ENCODE measurements at regions not wholly inside any gene's neighbourhood (a gene's known extent, or its start where the extent isn't known, plus 50 kb on each side); places are given as distances from the start of the nearest gene placed in this dataset.
"Not testable (repeated sequence)": the region's sequence is repeated elsewhere in the genome, so short reads cannot be mapped to it uniquely, and the experiment has no call there.

GRCh38 chr17:21517538-21518293 lies 141.6 kb downstream of the KCNJ12 start:
- no peak for DNase-seq

DNA sequence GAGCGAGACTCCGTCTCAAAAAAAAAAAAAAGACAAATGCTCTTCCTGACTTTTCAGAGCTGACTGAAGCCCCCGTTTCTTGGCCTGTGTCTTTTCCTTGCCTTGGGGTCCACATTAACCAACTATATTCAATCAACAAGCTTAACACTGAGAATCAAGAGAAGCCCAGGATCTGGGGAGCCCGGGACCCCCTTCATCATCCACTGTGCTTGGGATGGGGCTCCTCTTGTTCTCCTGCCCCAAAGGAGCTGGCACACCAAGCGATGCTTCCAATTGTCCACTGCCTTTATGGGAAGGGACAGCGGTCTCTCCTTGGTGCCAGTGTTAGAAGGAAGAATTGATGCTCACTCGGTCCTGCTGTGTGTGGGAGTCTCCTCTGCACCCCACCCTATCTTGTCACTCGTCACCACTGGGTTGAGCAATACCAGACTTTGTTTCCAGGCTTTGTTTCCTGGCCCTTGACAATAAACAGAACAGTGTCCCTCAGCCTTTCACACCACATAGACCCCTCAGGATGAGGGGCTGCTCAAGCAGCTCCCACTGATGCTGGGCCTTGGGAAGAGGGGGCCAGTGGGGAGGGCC lies 146.7 kb downstream of the KCNJ12 start:
- no peak for DNase-seq

GRCh38 chr17:21523497-21524210 lies 147.5 kb downstream of the KCNJ12 start:
- peak; percentile 63 for DNase-seq

DNA sequence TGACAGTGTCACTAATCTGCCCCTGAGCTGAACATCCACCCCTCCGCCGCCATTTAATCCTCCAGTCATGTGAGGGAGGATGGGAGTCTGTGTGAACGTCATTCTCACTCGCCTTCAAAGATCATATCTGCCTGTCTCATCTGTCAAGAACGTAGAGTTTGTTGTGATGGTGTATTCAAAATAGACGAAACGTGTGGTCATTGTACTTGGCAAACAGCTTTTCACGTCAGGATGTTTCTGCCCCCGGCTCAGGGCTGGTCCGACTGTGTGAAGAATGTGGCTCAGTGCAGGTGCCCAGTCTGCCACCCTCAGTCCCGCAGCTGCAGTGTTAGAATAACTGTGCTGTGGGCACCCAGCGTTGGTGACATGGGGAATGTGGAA lies 148.0 kb downstream of the KCNJ12 start:
- peak; percentile 53 for DNase-seq

DNA sequence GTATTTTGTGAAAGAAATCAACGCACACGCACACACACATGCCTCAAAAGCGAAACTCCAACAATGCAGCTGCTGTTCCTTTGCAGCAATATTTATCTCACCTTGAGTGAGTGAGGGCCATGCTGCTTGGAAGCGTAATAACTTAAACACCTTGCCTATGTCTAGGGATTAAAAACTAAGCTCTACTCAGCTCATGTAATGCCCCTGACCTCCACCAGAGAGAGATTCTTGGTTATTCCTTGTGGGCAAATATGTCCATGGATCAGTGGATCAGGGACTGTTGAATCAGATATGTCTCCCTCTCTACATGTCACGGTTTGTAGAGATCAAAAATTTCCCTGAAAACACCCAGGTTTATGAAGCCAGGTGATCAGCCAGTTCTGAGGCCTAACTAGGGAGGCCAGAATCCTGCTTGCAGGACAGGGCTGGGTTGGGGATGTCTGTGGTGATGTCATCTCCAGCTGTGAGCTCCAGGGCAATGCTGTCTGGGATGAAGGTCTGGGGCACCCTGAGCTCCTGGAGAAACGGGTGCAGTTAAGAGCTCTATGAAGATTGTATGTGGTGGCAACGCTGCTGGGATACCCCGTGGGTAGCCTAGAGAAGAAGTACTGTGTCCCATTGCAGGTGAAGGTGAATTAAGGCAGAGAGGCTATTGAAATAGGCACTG lies 149.4 kb downstream of the KCNJ12 start:
- DNase-seq, result no peak

DNA sequence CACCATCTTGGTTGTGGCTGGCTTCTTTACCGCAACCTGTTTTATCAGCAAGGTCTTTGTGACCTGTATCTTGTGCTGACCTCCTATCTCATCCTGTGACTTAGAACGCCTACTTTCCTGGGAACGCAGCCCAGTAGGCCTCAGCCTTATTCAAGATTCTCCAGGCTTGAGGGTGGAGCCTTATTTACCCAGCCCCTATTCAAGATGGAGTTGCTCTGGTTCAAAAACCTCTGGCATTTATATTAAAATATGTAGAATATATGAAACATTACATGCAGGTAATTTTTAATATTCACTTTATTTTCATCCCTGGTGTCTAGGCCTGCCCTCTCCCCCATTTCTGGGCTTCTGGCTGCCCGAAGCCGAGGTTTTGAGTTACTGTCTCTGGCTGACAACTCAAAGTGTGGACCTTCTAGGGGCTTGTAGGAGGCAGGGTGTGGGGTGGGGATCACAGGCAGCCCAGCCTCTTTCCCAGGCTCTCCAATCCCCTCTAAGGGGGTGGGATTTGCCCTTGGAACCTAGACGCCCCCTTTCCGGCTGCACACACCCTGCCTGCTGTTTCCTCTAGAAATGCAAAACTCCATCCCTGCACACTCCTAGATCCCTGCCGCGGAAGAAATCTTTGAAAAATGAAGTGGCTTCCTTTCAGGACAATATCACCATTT lies 152.0 kb downstream of the KCNJ12 start:
- DNase-seq, result peak; percentile 33

DNA sequence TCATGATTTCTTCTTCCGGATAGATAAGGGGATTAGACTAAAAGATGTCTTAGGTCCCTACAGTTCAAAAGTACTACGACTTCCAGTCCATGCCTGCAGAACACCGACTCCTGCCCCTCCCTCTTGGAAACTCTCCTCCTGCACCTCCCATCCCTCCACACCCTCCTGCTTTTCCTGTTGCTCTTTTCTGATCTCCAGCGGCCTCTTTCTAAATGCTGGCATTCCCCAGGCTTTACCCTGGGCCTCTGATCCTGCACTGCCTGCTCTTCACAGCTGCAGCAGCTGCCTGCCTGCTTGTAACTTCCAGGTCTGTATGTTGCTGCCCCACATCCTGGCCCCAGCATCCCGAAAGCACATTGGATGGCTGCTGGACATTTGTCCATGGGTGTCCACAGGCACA lies 154.2 kb downstream of the KCNJ12 start:
- peak; percentile 52 for DNase-seq

DNA sequence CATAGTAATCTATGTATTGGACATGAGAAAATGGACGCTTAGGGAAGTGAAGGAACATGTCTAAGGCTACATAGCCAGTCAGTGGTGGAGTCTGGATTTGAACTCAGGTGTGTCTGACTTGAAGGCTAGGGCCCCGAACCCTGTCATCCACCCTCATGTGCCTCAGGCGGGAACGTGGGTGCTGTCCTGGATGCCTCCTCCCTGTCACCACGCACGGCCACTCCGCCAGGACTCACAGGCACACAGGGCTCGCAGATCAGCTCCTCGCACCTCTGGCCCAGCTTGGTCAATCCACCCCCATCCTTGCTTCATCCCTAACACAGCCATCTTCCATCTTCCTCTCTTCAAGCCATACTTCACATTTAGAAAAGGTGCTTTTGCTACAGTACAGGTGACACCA lies 154.7 kb downstream of the KCNJ12 start:
- DNase-seq, result no peak

GRCh38 chr17:21532763-21533385 lies 156.7 kb downstream of the KCNJ12 start:
- DNase-seq, result no peak

DNA sequence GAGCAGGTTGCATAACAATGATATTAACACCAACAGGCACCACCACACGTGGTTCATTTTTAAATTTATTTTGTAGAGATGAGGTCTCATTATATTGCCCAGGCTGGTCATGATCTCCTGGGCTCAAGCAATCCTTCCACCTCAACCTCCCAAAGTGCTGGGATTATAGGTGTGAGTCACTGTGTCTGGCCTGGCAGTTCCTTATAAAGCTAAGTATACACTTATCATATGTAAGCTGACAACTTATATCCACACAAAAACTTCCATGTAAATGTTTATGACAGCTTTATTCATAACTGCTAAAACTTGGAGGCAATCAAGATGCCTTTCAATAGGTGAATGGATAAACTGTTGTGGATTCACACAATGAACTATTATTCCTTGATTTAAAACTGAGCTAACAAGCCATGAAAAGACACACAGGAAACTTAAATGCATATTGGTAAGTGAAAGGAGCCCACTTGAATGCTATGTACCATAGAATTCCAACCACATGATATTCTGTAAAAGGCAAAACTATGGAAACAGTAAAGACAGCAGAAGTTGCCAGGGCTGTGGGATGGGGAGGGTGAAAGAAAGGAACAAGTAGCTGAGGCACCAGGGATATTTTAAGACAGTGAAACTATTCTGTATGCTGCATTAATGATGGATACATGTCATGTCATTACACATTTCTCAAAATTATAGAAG lies 156.5 kb upstream of the KCNJ18 start:
- no peak for DNase-seq

DNA sequence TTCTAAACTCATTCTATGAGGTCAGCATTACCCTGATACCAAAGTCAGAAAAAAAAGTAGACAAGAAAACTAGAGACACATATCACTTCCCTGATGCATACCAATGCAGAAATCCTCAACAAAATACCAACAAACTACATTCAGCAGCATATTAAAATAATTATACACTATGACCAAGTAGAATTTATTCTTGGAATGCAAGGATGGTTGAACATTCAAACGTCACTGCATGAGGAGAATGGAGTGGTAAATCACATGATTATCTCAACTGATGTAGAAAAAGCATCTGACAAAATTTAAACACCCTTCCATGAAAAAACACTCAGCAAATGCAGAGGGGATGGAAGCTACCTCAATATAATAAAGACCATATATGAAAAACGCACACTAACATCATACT lies 155.0 kb upstream of the KCNJ18 start:
- no peak for DNase-seq

DNA sequence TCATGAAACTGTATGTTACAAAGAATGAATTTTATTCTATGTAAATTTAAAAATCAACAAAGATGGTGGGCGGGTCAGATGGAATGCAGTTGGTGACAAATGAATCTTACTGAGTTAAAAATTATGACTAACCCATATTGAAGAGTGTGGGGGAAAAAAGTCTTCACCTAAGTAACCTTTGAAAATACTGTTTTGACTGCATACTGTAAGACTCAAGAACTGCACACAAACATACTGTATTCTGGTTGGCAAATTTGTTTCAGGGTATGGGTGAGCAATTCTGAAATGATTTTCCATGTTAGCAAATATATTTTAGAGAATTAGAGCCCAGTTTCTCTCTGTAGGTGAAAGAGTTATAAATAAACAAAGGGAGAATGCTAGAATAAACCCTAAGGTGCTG lies 153.7 kb upstream of the KCNJ18 start:
- no peak for DNase-seq

- no peak for DNase-seq
Measured at GRCh38 chr17:21539146-21539545, 153.2 kb upstream of the KCNJ18 start.

DNA sequence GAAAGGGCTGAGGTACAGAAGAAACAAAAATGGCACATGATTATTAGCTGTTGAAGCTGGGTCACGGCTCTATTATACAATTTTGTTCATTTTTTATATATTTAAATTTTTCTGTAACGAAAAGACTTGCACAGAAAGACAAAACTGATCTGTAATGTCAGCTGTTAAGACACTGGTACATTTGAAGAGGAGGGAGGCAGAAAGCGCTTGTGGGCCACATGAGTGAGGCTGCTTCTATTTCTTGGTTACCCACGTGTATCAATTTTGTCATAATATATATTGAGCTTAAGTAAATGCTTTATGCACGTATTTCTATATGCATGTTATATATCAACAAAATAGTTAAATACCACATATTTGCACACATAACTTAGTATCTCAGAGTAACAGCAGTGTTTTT lies 151.8 kb upstream of the KCNJ18 start:
- no peak for DNase-seq

DNA sequence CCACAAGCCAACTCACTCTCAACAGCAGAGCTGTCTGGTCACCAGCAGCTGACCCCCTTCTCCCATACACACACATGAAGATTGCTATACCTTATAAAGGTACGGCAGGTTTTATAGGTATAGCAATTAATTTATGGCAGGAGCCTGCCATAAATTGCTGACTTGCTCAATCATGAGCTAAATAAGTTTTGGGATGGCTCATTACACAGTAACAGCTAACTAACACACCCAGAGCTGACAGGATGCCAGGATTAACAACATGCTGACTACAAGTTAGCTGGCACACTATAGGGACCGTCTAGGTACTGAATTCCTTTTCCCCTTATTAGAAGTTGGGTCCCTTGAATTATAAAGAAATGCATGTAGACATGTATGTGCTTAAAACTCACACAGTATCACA lies 150.3 kb upstream of the KCNJ18 start:
- DNase-seq, result no peak

GRCh38 chr17:21542991-21543390 lies 149.3 kb upstream of the KCNJ18 start:
- DNase-seq, result no peak

GRCh38 chr17:21545064-21545463 lies 147.3 kb upstream of the KCNJ18 start:
- no peak for DNase-seq

GRCh38 chr17:21548236-21548635 lies 144.1 kb upstream of the KCNJ18 start:
- no peak for DNase-seq

- no peak for DNase-seq
Measured at GRCh38 chr17:21549107-21549687, 143.1 kb upstream of the KCNJ18 start.

DNA sequence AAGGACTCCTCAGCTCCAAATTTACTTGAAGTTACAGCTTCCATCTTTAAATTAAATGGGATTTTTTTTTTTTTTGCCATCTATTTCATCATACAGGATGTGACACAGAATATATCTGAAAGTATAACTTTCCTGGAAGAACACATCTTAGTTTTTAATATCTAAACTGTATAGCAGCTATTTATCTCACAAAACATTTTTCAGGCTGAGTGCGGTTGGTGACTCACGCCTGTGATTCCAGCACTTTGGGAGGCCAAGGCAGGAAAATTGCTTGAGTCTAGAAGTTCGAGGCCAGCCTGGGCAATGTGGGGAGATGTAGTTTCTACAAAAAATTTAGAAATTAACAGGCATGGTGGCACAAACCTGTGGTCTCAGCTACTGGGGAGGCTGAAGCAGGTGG lies 142.3 kb upstream of the KCNJ18 start:
- DNase-seq, result not testable (repeated sequence)
